ENCODE measurements at regions not wholly inside any gene's neighbourhood (a gene's known extent, or its start where the extent isn't known, plus 50 kb on each side); places are given as distances from the start of the nearest gene placed in this dataset.

DNA sequence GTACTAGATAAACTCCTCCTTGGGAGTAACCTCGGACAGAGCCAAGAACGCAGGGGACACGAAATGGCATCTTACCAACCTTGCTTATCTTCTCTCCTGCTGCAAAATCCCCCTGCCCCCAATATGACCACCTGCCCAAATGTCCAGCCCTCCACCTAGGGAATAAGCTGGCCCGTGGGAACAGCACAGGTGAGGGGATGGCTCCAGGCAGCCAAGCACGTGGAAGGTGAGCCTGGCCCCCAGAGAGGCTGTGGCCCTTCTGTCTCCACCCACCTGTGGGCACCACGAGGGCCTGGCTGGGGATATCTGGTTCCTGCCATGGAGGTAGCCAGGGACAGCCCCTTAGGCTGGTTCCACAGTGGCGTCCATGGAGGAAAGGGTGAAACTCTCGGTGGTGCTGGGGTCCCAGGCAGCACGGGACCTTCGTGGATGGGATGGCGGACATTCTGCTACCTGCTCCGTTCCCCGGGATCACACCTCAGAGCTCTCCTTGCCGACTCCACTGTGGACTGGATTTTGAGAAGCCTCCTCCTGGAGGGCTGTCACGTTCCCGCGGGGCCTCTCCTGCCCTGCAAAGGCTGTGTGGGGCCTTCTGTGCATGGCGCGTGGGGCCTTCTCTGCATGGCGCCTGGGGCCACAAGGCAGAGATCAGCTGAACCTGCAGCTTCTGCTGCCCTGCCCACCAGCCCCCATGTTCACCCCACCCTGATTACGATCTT, 388.5 kb upstream of the TNRC6C start:
- Histone ChIP-seq H3K9me3 (ENCODE audit: control insufficient read depth in 4 of 4, low read length in 3 of 4) (no peaks in the 10 kb centered on the region), H3K9ac (ENCODE audit: low read depth in 1 of 2, low read length in 2 of 2) (no peak overlapping the region), H3K4me1 (ENCODE audit: control insufficient read depth in 4 of 4, insufficient read depth in 4 of 4, low read length in 3 of 4) (peaks cover 0 to 4% (median 1%) of the 10 kb centered on the region in 4 donors), H3K27ac (ENCODE audit: low read depth in 1 of 2, low read length in 2 of 2) (no peak overlapping the region), H3K27me3 (ENCODE audit: control insufficient read depth in 4 of 4, insufficient read depth in 4 of 4, low read length in 3 of 4) (peaks cover 0 to 7% (median 3%) of the 10 kb centered on the region in 4 donors), H3K36me3 (ENCODE audit: control insufficient read depth in 4 of 4, insufficient read depth in 3 of 4, low read depth in 1 of 4, low read length in 3 of 4) (no peaks in the 10 kb centered on the region), H3K4me3 (ENCODE audit: low read depth in 1 of 3, low read length in 3 of 3) (no peak overlapping the region)
- no peak for TF ChIP-seq RAD21 (IDR thresholded peaks at IDR 0.05)
- TF ChIP-seq FOXA2 (IDR thresholded peaks at IDR 0.05) = no peak
- no peak for TF ChIP-seq YY1 (IDR thresholded peaks at IDR 0.05)
- no peak for TF ChIP-seq EGR1 (IDR thresholded peaks at IDR 0.05; ENCODE audit: low read depth in 2 of 2)
- TF ChIP-seq, protein P1, sequence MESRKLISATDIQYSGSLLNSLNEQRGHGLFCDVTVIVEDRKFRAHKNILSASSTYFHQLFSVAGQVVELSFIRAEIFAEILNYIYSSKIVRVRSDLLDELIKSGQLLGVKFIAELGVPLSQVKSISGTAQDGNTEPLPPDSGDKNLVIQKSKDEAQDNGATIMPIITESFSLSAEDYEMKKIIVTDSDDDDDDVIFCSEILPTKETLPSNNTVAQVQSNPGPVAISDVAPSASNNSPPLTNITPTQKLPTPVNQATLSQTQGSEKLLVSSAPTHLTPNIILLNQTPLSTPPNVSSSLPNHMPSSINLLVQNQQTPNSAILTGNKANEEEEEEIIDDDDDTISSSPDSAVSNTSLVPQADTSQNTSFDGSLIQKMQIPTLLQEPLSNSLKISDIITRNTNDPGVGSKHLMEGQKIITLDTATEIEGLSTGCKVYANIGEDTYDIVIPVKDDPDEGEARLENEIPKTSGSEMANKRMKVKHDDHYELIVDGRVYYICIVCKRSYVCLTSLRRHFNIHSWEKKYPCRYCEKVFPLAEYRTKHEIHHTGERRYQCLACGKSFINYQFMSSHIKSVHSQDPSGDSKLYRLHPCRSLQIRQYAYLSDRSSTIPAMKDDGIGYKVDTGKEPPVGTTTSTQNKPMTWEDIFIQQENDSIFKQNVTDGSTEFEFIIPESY (IDR thresholded peaks at IDR 0.05) = no peak
- no peak for TF ChIP-seq GABPA (IDR thresholded peaks at IDR 0.05 in 1 of 2, conservative IDR thresholded peaks at IDR 0.05 in 1 of 2)
- TF ChIP-seq, protein P2, sequence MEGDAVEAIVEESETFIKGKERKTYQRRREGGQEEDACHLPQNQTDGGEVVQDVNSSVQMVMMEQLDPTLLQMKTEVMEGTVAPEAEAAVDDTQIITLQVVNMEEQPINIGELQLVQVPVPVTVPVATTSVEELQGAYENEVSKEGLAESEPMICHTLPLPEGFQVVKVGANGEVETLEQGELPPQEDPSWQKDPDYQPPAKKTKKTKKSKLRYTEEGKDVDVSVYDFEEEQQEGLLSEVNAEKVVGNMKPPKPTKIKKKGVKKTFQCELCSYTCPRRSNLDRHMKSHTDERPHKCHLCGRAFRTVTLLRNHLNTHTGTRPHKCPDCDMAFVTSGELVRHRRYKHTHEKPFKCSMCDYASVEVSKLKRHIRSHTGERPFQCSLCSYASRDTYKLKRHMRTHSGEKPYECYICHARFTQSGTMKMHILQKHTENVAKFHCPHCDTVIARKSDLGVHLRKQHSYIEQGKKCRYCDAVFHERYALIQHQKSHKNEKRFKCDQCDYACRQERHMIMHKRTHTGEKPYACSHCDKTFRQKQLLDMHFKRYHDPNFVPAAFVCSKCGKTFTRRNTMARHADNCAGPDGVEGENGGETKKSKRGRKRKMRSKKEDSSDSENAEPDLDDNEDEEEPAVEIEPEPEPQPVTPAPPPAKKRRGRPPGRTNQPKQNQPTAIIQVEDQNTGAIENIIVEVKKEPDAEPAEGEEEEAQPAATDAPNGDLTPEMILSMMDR (IDR thresholded peaks at IDR 0.05; ENCODE audit: low read depth, low read length, missing input control) = no peak
- no peak for TF ChIP-seq RXRA (IDR thresholded peaks at IDR 0.05)
- TF ChIP-seq TAF1 (conservative IDR thresholded peaks at IDR 0.05) = no peak
- TF ChIP-seq FOXA1 (IDR thresholded peaks at IDR 0.05) = no peak
- no peak for TF ChIP-seq HNF4G (IDR thresholded peaks at IDR 0.05)
- TF ChIP-seq, protein P3, sequence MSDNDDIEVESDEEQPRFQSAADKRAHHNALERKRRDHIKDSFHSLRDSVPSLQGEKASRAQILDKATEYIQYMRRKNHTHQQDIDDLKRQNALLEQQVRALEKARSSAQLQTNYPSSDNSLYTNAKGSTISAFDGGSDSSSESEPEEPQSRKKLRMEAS (IDR thresholded peaks at IDR 0.05) = no peak
- TF ChIP-seq, protein P4, sequence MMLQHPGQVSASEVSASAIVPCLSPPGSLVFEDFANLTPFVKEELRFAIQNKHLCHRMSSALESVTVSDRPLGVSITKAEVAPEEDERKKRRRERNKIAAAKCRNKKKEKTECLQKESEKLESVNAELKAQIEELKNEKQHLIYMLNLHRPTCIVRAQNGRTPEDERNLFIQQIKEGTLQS (IDR thresholded peaks at IDR 0.05) = no peak
- TF ChIP-seq, protein P5, sequence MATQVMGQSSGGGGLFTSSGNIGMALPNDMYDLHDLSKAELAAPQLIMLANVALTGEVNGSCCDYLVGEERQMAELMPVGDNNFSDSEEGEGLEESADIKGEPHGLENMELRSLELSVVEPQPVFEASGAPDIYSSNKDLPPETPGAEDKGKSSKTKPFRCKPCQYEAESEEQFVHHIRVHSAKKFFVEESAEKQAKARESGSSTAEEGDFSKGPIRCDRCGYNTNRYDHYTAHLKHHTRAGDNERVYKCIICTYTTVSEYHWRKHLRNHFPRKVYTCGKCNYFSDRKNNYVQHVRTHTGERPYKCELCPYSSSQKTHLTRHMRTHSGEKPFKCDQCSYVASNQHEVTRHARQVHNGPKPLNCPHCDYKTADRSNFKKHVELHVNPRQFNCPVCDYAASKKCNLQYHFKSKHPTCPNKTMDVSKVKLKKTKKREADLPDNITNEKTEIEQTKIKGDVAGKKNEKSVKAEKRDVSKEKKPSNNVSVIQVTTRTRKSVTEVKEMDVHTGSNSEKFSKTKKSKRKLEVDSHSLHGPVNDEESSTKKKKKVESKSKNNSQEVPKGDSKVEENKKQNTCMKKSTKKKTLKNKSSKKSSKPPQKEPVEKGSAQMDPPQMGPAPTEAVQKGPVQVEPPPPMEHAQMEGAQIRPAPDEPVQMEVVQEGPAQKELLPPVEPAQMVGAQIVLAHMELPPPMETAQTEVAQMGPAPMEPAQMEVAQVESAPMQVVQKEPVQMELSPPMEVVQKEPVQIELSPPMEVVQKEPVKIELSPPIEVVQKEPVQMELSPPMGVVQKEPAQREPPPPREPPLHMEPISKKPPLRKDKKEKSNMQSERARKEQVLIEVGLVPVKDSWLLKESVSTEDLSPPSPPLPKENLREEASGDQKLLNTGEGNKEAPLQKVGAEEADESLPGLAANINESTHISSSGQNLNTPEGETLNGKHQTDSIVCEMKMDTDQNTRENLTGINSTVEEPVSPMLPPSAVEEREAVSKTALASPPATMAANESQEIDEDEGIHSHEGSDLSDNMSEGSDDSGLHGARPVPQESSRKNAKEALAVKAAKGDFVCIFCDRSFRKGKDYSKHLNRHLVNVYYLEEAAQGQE (IDR thresholded peaks at IDR 0.05) = no peak
- DNase-seq (ENCODE audit: low spot score) = no peak
- 82% methylated on average over 21 of the region's 21 CpGs for WGBS

DNA sequence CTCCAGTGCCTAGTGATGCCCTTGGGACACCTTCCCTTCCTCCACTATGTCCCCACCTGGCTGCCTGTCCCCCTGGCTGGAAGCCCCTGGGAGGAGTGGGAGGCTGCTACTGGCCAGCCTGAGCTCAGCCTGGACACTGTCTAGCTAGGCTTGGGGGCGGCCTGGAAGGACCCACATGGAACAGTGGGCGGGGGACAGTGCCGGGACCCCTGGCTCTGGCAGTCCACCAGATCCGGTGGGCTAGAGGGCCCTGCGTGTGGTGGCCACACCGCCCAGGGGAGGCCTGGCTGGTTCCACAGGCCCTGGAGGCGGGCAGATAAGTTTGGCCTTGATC, 388.0 kb upstream of the TNRC6C start:
- H3K9me3 ChIP-seq (ENCODE audit: control insufficient read depth in 4 of 4, low read length in 3 of 4) = no peaks in the 10 kb centered on the region
- H3K36me3 ChIP-seq (ENCODE audit: control insufficient read depth in 4 of 4, insufficient read depth in 3 of 4, low read depth in 1 of 4, low read length in 3 of 4) = no peaks in the 10 kb centered on the region
- TF ChIP-seq GABPA (IDR thresholded peaks at IDR 0.05 in 1 of 2, conservative IDR thresholded peaks at IDR 0.05 in 1 of 2) (no peak), RAD21 (IDR thresholded peaks at IDR 0.05) (no peak), NR2F2 (IDR thresholded peaks at IDR 0.05) (no peak), HNF4A (conservative IDR thresholded peaks at IDR 0.05) (no peak), TAF1 (conservative IDR thresholded peaks at IDR 0.05) (no peak), YY1 (IDR thresholded peaks at IDR 0.05) (no peak), SP1 (IDR thresholded peaks at IDR 0.05) (no peak), RXRA (IDR thresholded peaks at IDR 0.05) (no peak)
- TF ChIP-seq, protein P2 (IDR thresholded peaks at IDR 0.05; ENCODE audit: low read depth, low read length, missing input control) = no peak
- TF ChIP-seq, protein P5 (IDR thresholded peaks at IDR 0.05) = no peak
- H3K9ac ChIP-seq (ENCODE audit: low read depth in 1 of 2, low read length in 2 of 2) = no peak overlapping the region
- no peak for DNase-seq (ENCODE audit: low spot score)
- H3K4me1 ChIP-seq (ENCODE audit: control insufficient read depth in 4 of 4, insufficient read depth in 4 of 4, low read length in 3 of 4) = peaks cover 0 to 4% (median 1%) of the 10 kb centered on the region in 4 donors
- WGBS = 85% methylated on average over 7 of the region's 7 CpGs
- peaks cover 0 to 7% (median 3%) of the 10 kb centered on the region in 4 donors for H3K27me3 ChIP-seq (ENCODE audit: control insufficient read depth in 4 of 4, insufficient read depth in 4 of 4, low read length in 3 of 4)
- H3K27ac ChIP-seq (ENCODE audit: low read depth in 1 of 2, low read length in 2 of 2) = no peak overlapping the region
- H3K4me3 ChIP-seq (ENCODE audit: low read depth in 1 of 3, low read length in 3 of 3) = no peak overlapping the region

All from liver (tissue), 8 donors.